ENCODE measurements at regions not wholly inside any gene's neighbourhood (a gene's known extent, or its start where the extent isn't known, plus 50 kb on each side); places are given as distances from the start of the nearest gene placed in this dataset.

GRCh38 chr12:76272287-76272686 lies 75.9 kb downstream of the BBS10 start:
- H2AFZ ChIP-seq (ENCODE audit: low read depth) = no peak overlapping the region
- TF ChIP-seq YY1 (IDR thresholded peaks at IDR 0.05; ENCODE audit: low read depth) (no peak), ELF1 (IDR thresholded peaks at IDR 0.05) (no peak), SIN3A (IDR thresholded peaks at IDR 0.05; ENCODE audit: borderline replicate concordance, low read depth, low read length) (no peak), FOXM1 (IDR thresholded peaks at IDR 0.05; ENCODE audit: low read depth) (no peak), RFX5 (IDR thresholded peaks at IDR 0.05; ENCODE audit: low read length) (no peak), SMC3 (IDR thresholded peaks at IDR 0.05; ENCODE audit: low read depth, low read length) (no peak), EZH2phosphoT487 (IDR thresholded peaks at IDR 0.05; ENCODE audit: borderline replicate concordance, low read depth) (no peak), FOSL2 (IDR thresholded peaks at IDR 0.05; ENCODE audit: borderline replicate concordance, low read depth) (no peak), CHD2 (IDR thresholded peaks at IDR 0.05; ENCODE audit: low read length, partially characterized antibody) (no peak), EP300 (IDR thresholded peaks at IDR 0.05; ENCODE audit: borderline replicate concordance in 1 of 2, low read depth in 1 of 2, low read length in 1 of 2) (no peak), REST (IDR thresholded peaks at IDR 0.05; ENCODE audit: low read depth, low read length) (no peak), ZBTB33 (IDR thresholded peaks at IDR 0.05; ENCODE audit: borderline replicate concordance, low read depth) (no peak), NRF1 (IDR thresholded peaks at IDR 0.05; ENCODE audit: low read depth, low read length) (no peak), PBX3 (IDR thresholded peaks at IDR 0.05) (no peak), MEF2A (IDR thresholded peaks at IDR 0.05; ENCODE audit: borderline replicate concordance, low read depth) (no peak)

More at GRCh38 chr12:76272287-76272686, 75.9 kb downstream of the BBS10 start:
- H3K9me2 ChIP-seq = no peaks in the 10 kb centered on the region
- WGBS (ENCODE audit: low lambda C conversion rate) = 85% methylated on average over 4 of the region's 4 CpGs
- no peaks in the 10 kb centered on the region for H3K36me3 ChIP-seq (replicated peaks in 1 of 2; ENCODE audit: control insufficient read depth in 1 of 2, insufficient read depth in 2 of 2, low read length in 1 of 2)
- DNase-seq = no peak
- H3K9me3 ChIP-seq = no peaks in the 10 kb centered on the region
- CTCF ChIA-PET = no interaction called here
- H3K27me3 ChIP-seq (ENCODE audit: insufficient read depth) = no peaks in the 10 kb centered on the region
- H3K27ac ChIP-seq (ENCODE audit: low read depth in 2 of 2, low read length in 1 of 2) = no peak overlapping the region
- no peak overlapping the region for H3K4me3 ChIP-seq (ENCODE audit: low read depth in 2 of 2, low read length in 1 of 2)
- peaks cover 7 to 36% of the 10 kb centered on the region in 2 experiments for H3K4me1 ChIP-seq (ENCODE audit: control insufficient read depth in 1 of 2, insufficient read depth in 2 of 2, low read depth in 1 of 2, low read length in 1 of 2)
- no peak overlapping the region for H3K4me2 ChIP-seq
- peaks cover 75% of the 10 kb centered on the region for H3K79me2 ChIP-seq (ENCODE audit: insufficient read depth)
- H3F3A ChIP-seq (replicated peaks; ENCODE audit: insufficient read depth) = peaks cover 34% of the 10 kb centered on the region
- no peak overlapping the region for H3K9ac ChIP-seq
- POLR2A ChIA-PET = no interaction called here
- no peaks in the 10 kb centered on the region for H4K20me1 ChIP-seq (ENCODE audit: insufficient read depth)
